HG02943 (cell line): ENCODE measurements at regions not wholly inside any gene's neighbourhood (a gene's known extent, or its start where the extent isn't known, plus 50 kb on each side); places are given as distances from the start of the nearest gene placed in this dataset.
A peak's percentile ranks its signal among the peaks of the same experiment; 100 is the strongest.
"Not testable (repeated sequence)": the region's sequence is repeated elsewhere in the genome, so short reads cannot be mapped to it uniquely, and the experiment has no call there.

ENCODE experiments used
- ATAC-seq: cut with Tn5 transposase; IDR thresholded peaks from one replicate; pipeline ENCODE4 v1.9.1; 2021; ENCODE audit warnings: mild to moderate bottlenecking, low read depth, moderate library complexity; ENCODE audit not compliant: unreplicated experiment

DNA sequence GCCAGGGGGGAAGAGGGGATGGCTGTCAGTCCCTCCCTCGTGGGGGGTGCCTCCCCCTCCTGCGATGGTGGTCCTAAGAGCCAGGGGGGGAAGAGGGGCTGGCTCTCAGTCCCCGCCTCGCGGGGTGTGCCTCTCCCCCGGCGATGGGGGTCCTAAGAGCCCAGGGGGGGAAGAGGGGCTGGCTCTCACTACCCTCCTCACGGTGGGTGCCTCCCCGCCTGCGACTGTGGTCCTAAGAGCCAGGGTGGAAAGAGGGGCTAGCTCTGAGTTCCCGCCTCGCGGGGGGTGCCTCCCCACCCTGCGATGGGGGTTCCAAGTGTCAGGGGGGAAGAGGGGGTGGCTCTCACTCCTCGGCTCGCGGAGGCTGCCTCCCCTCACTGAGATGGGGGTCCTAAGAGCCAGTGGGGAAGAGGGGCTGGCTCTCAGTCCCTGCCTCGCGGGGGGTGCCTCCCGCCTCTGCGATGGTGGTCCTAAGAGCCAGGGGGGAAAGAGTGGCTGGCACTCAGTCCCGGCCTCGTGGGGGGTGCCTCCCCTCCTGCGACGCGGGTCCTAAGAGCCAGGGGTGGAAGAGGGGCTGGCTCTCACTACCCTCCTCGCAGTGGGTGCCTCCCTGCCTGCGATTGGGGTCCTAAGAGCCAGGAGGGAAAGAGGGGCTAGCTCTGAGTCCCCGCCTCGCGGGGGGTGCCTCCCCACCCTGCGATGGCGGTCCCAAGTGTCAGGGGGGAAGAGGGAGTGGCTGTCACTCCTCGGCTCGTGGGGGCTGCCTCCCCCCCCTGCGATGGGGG, 2325.6 kb upstream of the PCDH20 start:
- ATAC-seq = no peak

DNA sequence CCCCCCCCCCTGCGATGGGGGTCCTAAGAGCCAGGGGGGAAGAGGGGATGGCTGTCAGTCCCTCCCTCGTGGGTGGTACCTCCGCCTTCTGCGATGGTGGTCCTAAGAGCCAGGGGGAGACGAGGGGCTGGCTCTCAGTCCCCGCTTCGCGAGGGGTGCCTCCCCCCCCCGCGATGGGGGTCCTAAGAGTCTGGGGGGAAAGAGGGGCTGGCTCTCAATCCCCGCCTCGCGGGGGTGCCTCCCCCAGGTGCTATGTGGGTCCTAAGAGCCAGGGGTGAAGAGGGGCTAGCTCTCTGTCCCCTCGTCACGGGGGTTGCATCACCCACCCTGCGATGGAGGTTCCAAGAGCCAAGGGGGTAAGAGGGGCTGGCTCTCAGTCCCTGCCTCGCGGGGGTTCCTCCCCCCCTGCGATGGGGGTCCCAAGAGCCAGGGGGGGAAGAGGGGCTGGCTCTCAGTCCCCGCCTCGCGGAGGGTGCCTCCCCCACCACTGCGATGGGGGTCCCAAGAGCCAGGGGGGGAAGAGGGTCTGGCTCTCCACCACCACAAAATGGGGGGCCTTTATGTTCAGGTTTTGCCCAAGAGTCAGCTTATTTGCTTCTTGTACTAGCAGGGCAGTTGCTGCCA, 2323.6 kb upstream of the PCDH20 start:
- ATAC-seq = not testable (repeated sequence)

DNA sequence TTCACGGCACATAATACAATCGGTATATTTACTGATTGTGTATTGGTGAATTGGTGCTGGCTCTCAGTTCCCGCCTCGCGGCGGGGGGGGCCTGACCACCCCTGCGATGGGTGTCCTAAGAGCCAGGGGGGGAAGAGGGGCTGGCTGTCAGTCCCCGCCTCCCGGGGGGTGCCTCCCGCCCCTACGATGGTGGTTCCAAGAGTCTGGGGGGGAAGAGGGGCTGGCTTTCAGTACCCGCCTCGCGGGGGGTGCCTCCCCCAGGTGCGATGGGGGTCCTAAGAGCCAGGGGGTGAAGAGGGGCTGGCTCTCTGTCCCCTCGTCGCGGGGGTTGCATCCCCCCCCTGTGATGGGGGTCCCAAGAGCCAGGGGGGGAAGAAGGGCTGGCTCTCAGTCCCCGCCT, 2321.8 kb upstream of the PCDH20 start:
- no peak for ATAC-seq

DNA sequence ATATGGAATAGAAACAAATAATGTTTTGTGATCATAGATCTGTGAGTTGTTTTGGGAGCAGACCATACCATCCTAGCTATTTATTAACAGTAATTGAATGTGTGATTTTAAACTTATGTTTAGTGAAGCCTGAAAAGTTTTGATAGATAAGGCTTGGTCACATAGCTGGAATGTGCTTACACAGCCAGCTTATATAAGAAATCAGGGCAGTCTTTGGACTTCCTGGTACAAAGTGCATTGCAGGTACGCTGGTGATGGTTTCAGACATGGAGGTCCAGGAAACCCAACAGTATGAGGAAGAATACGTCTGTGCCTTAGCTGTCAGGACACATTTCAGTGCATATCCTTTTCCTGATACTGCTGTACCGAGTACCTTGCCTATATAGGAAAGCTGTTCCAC, 2316.2 kb upstream of the PCDH20 start:
- ATAC-seq = no peak

DNA sequence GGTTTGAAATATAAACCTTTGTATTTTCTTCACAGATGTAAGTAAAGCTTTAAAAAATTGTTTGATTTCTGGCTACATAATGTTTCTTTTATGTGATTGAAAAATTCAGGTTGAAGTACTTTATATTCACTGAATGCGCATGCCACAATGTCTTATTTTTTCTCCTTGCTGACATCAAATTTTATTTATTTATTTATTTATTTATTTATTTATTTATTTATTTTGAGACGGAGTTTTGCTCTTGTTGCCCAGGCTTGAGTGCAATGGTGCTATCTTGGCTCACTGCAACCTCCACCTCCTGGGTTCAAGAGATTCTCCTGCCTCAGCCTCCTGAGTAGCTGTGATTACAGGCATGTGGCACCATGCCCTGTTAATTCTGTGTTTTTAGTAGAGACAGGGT, 2296.5 kb upstream of the PCDH20 start:
- not testable (repeated sequence) for ATAC-seq

DNA sequence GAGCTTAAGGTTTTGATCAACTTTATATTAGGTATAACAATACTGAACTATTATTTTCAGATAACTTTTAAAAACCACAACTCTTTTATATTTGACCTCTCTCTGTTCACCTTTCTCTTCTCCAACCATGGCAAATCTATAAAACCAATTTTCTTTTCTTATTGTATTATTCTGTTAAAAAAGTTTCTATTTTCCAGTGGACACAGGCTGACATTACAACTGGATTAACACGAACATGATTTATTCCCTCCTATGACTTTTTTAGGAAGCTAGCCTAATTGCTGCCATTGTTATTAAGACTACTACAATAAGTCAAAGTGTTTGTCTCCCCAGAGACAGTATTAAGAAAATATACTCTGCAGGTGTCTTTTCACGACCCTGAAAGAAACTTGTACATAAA, 2291.1 kb upstream of the PCDH20 start:
- ATAC-seq = no peak

DNA sequence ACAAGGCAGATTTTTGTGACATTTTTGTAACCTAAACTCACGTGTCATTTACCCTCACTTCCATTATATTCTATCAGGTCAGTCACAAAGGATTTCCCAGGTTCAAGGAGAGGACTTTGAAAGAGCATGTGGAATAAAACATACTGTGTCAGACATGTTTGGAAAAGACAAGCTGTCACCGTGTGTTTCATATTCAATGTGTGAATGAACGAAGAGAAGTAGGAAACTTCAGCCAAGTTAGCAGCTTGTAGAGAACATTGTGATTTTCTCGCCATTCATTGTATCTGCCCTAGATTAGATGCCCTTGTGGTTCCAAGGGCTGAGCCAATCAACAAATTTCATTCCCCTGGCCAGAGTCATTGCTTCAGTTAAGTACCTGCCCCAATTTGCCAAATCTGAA, 2288.9 kb upstream of the PCDH20 start:
- ATAC-seq = no peak

DNA sequence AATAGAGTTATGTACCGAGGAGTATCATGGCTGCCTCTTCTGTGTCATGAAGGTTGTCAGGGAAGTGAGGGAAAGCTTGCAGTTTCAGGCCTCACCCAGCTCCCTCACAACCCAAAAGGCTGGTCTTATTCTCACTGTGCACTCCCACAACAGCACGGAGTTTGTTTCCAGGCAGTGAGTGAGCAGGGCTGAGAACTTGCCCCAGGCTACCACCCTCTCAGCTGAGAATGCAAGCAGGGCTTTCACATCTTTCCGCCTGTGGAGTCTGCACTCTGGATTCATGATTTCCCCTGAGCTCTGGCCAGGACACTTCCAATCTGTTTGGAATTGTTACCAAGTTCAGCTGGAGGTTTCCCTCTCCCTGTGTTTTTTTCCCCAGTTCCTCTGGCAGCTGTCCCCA, 2284.7 kb upstream of the PCDH20 start:
- no peak for ATAC-seq

DNA sequence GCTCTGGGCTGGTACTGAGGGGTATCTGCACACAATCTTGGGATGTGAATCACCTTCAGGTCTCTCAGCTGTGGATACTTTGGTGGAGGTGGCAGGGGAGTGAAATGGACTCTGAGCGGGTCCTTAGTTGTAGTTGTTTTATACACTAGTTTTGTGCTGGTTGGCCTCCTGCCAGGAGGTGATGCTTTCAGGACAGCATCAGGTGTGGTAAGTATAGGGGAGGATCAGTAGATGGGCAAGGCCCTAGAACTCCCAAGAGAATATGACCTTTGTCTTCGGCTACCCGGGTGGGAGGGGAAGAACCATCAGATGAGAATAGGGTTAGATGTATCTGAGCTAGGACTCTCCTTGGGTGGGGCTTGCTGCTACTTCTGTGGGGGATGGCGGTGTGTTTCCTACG, 2284.3 kb upstream of the PCDH20 start:
- ATAC-seq = no peak

DNA sequence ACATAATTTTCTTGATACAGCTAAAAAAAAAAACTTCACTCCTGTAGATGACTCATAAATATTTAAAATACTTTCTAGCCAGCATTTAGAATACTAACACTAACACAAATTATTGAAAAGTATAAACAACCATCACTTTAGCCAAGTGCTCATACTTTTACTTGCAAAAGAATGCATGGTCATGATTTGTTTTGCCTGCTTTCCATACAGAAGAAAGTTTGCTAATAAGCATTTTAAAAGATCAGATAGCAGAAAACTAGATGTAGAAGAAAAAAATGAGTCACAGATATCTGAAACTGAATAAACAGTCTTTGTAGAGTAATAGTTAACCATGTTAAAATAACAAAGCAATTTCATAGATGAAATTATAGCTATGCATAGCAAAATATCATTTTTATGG, 2280.4 kb upstream of the PCDH20 start:
- no peak for ATAC-seq

DNA sequence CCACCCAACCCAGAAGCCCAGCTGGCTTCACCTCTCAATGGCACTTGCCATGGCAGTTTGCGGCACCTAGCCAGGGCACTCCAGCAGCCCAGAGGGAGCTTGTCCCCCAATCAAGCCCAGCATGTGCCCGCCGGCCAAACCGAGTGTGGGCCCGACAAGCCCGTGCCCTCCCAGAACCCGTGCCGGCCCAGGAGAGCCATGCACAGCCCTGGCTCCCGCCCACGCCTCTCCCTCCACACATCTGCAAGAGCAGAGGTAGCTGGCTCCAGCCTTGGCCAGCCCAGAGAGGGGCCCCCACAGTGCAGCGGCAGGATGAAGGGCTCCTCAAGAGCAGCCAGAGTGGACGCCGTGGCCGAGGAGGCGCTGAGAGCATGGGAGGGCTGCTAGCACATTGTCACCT, 2278.0 kb upstream of the PCDH20 start:
- no peak for ATAC-seq

DNA sequence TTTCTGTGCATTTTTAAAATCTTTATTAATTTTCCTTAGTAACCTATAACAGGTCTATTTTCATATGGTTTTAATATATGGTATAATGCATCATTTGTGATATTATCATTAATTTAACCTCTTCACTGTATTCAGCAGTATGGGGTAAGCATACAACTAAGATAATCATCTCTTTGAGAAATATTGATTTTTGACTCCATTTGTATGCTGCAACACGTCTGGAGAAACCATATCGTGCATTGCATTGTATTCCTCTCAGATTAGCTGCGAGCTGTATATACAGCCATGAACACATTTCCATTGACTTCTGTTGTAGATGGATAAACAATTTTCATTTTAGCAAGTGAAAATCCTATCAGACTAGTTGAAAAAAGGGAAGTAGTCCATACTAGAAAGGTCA, 2275.8 kb upstream of the PCDH20 start:
- no peak for ATAC-seq

DNA sequence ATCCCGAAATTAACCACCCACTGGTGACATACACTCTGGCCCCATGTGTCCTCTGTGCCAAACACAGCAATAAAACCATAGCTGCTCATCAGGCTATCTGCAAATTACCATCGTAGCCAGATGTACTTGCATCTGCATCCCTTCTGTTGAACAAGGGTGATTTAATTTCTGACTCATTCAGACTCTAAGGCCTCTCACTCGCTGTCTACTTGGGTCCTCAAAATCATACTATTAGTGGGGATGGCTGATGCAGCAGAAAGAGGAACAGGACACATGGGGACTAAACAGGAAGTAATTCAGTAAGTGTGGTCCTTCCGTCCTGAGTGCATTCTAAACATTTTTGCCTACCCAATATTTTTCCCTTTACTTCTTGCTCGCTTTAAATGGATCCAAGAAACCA, 2275.0 kb upstream of the PCDH20 start:
- no peak for ATAC-seq

DNA sequence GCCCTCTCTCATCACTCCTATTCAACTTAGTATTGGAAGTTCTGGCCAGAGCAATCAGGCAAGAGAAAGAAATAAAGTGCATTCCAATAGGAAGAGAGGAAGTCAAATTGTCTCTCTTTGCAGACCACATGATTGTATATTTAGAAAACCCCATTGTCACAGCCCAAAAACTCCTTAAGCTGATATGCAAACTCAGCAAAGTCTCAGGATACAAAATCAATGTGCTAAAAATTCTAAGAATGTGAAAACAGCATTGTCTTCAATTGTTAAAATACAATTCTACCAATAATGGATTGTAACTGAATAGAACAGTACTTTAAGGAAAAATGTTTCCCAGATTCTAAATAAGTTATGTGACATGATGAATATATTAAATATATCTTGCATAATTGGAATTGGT, 2269.2 kb upstream of the PCDH20 start:
- no peak for ATAC-seq

DNA sequence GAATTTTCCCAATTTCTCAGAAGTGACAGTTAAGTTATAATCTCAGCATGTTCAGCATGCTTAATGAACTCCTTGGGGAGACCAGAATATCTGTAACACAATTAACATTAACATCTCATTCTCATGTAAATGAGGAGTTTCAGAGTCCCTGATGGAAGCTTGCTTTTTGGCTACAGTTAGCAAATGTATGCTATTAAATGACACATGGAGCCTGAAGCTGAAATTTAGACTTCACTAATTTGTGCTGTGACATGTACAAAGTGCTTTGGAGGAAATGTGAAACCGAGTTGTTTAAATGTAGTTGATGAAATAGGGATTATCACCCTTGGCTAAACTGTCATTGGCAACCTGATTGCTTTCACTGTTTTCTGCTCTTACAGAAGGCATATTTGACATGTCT, 2265.1 kb upstream of the PCDH20 start:
- no peak for ATAC-seq

DNA sequence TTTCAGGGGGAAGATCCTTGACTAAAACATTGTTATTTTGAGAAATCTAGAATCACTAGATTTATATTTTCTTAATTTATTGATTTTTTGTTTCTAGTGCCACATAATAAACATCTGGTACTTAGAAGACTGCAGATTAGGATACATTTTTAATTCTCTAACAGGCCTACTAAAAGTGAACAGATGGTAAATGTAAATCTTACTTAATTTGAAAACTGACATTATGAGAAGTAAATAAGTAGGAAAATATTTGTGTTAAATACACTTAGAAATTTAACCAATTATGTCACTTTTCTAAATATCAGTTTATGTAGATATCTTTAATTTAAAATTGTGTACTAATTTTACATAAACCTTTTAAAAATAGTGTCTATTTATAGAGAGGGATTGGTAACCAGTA, 2255.6 kb upstream of the PCDH20 start:
- no peak for ATAC-seq

DNA sequence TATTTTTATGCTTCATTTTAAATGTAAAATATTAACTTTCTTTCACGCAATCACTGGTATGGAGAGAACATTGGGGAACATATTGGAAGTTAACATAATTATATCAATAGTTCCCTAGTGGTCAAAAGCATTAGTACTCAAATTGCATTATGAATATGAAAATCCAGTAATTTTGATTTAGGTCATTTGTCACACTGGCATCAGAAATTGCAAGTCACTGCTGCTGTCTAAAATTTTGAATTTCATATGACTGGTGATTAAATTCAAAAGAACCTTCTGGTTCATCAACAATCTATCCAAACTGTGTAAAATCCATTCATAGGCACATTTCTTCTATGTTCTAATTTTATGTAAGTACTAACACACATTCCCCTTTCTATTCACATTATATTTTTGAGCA, 2235.7 kb upstream of the PCDH20 start:
- ATAC-seq = no peak

DNA sequence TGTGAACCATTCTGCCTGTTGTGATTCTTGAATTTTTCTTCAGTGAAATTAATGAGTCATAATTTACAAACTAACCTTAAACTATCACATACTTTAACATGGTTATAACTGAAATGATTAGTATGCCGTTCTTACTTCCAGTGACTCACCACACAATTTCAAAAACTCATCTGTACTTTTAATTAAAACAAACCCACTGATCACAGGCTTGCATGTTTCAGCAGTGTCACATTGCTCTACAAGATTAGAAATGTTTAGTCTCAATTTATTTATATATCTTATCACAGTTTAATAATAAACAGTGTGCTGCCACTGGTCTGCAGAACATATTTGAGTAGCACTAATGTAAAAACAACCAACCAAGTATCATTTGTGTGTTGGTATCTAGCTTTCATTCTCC, 2227.9 kb upstream of the PCDH20 start:
- ATAC-seq = no peak

DNA sequence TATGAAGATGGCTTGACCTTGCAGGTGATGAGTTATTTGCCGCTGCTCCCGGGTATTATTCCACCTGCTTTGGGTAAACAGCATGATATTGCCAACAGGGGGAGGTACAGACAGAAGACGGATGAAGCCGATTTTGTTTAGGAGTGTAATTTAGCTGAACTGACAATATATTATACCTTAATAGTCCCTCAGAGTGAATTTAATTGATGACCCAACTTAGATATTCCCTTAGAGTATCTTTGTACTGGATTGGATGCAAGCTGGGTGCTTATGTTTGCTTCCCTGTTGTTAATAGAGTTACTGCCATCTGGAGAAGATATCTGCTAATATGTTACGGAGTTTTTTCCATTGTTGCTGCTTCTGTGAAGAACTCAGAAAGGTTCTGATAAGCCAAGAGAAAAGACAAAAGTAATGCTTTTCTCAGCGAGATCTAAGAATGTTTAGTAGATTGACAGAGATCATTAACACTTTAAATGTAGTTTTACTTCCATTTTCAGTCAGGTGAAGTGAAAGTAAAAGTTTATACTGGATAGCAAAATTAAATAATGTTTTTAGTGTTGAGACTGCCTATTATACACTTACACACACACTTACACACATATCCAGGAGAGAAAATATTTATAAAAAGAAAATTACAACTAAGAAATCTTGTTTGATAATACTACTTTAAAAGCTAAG, 2220.8 kb upstream of the PCDH20 start:
- peak; percentile 68 for ATAC-seq

DNA sequence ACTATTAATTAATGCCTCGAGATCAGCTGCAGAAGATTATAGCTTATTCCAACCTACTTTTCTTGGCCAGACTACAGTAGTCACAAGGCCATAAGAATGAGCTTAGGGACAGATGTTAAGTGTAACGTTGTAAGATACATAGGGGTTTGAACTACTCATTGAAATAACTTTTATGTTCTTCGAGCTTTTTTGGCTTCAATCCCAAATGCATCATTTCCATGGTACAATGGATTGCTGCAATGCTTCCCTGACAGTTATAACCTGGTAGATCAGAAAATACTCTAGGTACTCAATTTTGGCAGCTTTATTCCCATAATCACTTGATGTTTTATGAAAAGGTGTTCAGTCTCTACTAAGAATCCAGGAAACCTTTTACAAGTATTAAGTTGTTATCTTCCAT, 2216.7 kb upstream of the PCDH20 start:
- ATAC-seq = no peak

DNA sequence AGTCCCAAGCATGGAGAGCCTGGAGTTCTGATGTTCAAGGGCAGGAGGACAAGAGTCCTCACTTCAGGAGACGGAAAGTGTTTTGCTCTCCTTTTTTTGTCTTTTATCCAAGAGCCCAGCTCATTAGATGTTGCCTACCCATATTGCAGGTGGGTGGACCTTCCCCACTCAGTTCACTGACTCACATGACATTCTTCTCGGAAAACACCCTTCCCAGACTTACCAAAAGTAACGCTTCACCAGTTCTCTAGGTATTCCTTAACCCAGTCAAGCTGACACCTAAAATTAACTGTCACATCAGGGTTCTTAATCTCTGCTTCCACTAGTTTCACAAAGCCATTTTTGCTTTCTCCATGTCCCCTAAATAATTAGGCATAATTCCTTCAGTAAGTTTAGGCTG, 2215.4 kb upstream of the PCDH20 start:
- ATAC-seq = no peak

DNA sequence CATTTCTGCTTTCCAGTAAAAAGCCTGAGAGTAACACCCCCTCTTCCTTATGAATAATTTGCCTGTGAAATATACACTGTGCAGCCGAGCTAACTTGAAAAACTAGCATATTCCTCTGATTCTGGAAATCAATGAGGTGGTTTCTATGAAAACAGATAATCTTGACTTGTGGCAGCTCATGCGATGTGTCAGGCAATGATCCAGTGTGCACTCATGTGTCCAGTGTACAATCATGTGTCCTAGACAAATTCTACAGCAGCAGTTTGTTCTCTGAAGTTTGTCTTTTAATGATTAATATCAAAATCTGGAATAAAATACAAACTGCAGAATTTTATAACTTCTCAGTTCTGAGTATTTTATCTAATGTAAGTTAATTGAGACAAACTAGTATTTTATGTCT, 2213.9 kb upstream of the PCDH20 start:
- no peak for ATAC-seq
